AG20443 (cell line): ENCODE measurements at regions not wholly inside any gene's neighbourhood (a gene's known extent, or its start where the extent isn't known, plus 50 kb on each side); places are given as distances from the start of the nearest gene placed in this dataset.
"Not testable (repeated sequence)": the region's sequence is repeated elsewhere in the genome, so short reads cannot be mapped to it uniquely, and the experiment has no call there.

Experiments used
- DNase-seq: peaks from one replicate; pipeline ENCODE4 v3.0.0; 2012; ENCODE audit warnings: low spot score, mixed read lengths

DNA sequence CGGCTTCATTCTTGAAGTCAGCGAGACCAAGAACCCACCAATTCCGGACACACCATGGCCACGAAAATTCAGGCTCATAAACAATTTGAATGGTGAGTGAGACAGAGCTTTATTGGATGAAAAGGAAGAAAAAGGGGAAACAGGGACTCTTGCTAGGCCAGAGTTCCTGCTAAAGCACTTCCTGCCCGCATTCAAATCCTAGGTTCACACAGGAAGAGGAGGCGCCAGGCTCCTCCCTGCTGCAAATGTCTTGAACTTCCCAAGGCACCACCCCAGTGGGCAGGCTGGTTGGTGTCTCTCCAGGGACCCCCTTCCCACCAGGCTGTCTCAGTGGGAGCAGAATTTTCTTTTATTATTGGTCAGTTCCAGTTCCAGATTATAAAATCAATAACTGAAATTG lies 121.2 kb downstream of the FSCB start:
- no peak for DNase-seq

- not testable (repeated sequence) for DNase-seq
These were observed 121.8 kb downstream of the FSCB start for GRCh38 chr14:44385296-44385695.

DNA sequence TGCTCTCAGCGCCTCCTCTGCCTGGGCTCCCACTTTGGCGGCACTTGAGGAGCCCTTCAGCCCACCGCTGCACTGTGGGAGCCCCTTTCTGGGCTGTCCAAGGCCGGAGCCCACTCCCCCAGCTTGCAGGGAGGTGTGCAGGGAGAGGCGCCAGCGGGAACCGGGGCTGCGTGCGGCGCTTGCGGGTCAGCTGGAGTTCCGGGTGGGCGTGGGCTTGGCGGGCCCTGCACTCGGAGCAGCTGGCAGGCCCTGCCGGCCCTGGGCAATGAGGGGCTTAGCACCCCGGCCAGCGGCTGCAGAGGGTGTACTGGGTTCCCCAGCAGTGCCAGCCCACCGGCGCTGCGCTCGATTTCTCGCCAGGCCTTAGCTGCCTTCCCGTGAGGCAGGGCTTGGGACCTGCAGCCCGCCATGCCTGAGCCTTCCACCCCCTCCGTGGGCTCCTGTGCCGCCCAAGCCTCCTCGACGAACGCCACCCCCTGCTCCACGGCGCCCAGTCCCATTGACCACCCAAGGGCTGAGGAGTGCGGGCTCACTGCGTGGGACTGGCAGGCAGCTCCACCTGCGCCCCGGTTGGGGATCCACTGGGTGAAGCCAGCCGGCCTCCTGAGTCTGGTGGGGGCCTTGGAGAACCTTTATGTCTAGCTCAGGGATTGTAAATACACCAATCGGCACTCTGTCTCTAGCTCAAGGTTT lies 122.3 kb downstream of the FSCB start:
- DNase-seq, result not testable (repeated sequence)

DNA sequence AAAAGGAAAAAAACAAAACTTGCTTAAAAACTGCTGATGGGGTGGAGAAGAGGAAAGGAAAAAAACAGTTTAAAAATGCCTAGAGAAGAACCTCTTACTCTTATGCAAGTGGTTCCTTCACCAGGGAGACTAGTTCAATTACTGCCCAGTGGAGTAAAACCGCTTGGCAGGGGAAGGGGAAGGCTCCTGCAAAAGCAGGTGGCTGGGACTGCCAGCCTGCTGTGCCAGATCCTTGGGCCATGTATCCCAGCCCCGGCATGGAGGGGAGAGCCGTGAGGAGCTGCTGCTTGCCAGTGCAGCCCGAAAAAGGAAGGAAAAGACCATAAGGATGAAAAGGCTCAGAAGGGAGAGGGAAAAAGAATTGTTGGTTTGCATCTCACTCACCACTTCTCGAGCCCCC lies 123.0 kb downstream of the FSCB start:
- DNase-seq, result no peak

GRCh38 chr14:44383636-44384035 lies 123.4 kb downstream of the FSCB start:
- DNase-seq, result no peak

DNA sequence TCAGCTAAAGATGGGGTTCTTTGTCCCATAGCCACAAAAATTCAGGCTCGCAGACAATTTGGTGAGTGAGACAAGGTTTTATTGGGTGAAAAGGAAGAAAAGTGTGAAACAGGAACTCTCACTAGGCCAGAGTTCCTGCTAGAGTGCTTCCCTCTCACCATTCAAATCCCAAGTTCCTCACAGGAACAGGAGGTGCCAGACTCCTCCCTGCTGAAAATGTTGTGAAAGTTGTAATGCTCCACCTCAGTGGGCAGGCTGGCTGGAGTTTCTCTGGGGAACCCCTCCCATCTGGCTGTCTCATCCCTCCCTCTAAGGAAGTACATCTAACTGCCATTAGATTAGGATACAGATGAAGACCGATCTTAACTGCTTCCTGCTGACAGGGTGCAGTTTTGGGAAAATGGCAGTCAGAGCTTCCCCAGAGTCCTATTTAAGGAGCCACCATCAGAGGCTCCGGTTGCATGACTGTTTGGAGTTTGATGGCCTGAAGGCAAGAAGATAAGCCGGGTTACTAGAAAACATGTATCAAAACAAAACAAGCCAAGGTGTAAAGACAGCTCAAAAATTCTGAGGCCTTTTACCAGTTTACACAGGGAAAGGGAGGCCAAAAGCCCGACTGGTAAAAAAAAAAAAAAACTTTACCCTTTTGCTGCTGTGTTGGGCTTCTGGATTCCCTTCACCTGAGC lies 127.6 kb downstream of the FSCB start:
- no peak for DNase-seq

GRCh38 chr14:44374906-44375305 lies 132.2 kb downstream of the FSCB start:
- DNase-seq, result no peak

DNA sequence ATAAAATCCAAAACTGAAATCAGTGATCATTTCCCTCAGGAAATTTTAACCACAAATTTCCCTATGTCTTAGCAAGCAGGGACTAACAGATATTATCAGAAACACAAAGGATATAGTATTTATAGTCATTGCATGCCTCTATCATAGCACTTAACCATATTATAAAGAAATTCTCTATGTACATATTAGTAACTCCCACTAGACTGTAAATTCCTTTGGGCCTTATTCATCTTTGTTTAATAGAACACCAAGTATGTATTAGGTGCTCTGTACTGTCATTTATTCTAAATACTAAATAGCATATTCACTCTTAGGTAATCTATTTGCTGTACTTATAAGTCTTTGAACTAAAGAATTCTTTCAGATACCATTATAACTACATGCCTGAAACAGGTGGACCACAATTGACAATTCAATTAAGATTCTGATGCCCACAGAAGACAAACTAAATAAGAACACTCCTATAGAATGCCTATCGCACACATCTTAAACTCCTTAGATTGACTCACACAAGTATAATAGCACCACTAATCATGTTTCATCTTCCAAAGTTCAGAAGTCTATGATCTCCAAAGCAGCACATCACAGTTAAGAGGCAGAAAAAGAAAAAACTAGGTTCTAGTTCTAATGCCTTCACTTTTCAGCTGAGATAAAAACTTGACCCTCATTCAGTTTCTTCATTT lies 134.1 kb downstream of the FSCB start:
- DNase-seq, result no peak

DNA sequence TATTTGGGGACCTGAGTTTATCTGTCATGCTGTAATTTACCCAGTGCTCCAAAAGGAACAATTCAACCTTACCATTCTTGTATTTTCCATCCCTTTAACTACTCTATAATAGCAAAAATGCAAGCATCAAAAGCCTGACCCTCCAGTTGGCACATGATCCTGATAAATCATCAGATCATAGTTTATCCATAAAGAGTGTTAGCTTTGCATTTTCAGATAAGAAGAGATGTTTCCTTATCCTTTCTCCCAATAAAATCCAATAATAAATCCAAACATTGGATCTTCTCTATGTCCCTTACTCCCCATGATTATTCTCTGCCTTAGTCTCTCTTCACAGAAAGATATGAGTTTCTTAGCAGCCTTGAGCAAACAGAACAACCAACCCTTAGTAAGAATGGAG lies 134.9 kb downstream of the FSCB start:
- DNase-seq, result no peak

- no peak for DNase-seq
These were observed 136.4 kb downstream of the FSCB start for GRCh38 chr14:44370727-44371126.

- no peak for DNase-seq
These were observed 137.5 kb downstream of the FSCB start for GRCh38 chr14:44369401-44370123.

DNA sequence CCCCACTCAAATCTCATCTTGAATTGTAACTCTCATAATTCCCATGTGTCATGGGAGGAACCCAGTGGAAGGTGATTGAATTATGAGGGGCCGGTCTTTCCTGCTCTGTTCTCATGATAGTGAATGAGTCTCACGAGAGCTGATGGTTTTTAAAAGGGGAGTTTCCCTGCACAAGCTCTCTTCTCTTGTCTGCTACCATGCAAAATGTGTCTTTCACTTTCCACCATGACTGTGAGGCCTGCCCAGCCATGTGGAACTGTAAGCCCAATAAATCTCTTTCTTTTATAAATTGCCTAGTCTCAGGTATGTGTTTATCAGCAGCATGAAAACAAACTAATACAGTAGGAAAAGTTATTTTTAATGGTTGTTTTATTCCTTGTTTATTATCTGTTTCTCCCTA lies 146.0 kb downstream of the FSCB start:
- DNase-seq, result no peak

GRCh38 chr14:44353805-44354204 lies 153.3 kb downstream of the FSCB start:
- no peak for DNase-seq

DNA sequence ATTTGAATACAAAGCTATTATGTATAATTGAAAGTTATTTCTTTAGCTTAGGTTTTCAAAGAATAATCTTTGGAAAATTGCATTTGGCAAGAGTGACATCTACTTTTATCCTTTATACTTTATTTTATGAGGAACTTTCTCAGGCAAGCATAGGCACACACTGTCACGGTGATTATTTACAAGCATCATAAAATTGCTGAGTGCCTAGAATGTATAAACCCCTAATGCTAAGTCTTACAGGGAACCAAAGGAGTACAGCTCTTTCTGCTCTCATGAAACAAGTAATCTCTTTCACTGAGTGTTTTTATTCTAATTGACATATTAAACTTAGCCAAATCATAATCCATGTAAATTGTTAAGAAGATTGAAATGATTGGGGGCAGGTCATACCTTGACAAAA lies 154.9 kb downstream of the FSCB start:
- no peak for DNase-seq

- no peak for DNase-seq
These were observed 159.8 kb downstream of the FSCB start for GRCh38 chr14:44347316-44347715.

DNA sequence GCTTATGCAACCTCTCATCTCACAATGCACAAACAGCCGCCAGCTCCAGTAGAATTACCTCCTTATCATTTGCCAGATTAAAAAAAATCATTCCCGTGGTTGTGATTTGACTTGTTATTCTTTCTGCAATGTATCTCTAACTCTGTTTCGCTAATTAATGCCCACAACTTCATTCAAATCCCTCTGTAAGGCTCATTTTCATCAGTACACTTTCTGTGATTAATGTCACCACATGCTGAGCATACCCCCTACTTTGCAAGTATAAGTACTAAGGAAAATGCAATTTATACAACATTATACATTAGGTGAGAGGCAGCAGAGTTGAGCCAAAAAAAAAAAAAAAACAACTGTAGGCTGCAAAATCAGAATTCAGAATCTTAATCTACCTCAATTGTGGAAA lies 166.0 kb downstream of the FSCB start:
- no peak for DNase-seq

DNA sequence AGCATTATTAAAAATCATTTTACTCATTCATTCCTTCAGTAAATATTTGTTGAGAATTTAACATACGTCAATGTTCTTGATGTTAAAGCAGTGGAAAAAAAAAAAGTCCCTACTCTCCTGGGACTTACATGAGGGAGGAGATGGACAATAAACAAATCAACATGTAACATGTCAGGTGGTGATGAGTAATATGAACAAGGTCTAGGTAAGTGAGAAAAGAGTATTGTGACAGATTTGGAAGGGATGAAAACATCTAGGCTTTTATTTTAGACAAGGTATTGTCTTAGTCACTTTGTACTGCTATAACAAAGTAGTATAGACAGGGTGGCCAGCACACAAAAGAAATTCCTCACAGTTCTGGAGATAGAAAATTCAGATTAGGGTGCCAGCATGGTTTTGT lies 167.2 kb downstream of the FSCB start:
- DNase-seq, result no peak

GRCh38 chr14:44339231-44339630 lies 167.9 kb downstream of the FSCB start:
- DNase-seq, result no peak

DNA sequence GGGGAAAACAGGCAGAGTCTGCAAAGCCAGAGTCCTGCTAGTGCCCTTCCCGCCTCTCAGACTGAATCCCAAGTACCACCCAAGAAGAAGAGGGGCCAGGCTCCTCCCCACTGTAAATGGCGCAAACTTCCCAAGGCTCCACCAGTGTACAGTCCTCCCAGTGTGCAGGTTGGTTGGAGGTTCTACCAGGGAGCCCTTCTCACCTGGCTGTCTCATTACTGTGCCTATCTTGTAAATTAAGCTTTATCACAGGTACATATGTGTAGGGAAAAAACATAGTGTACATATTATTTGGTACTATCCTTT lies 189.7 kb downstream of the FSCB start:
- DNase-seq, result no peak

DNA sequence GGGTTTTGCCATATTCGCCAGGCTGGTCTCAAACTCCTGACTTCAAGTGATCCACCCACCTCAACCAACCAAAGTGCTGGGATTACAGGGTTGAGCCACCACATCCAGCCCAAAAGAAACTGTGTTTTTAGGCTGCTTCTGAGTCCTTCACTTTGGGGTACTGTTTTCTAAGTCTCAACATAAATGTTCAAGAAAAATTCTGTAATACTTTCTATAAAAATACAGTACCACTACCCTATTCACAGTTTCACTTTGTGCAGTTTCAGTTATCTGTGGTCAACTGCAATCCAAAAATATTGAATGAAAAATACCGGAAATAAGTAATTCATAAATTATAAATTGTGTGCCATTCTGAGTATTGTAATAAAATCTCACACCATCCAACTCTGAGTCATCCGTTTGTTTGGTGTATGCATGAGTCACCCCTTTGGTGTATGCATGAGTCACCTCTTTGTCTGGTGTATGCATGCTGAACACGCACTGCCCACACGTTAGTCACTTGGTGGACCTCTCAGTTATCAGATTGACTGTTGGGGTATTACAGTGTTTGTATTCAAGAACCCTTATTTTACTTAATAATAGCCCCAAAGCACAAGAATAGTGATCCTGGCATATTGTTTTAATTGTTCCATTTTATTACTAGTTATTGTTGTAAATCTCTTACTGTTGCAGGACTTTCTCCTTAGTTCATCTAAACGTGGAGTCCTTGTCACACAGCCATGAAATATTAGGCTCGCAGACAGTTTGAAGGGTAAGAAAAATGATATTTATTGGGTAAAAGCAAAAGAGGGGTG lies 190.2 kb downstream of the FSCB start:
- DNase-seq, result peak; percentile 55

DNA sequence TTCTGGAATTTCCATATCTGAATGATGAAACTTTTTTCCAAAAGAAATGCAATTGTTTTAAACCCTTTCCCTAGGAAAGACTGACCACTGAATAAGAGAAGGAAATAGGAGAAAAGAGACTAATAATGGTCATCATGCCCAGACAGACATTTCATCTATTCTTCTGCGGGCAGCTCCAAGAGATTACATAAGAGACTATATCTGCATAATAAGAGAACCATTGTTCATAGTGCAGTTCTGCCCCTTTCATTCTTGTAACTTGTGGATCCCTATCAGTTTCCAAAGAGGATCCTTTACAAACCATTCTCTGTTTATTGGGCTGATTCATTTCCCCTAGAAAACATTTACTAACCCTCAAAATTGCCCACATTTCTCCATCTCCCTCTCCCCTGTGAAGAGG lies 197.8 kb downstream of the FSCB start:
- DNase-seq, result no peak

DNA sequence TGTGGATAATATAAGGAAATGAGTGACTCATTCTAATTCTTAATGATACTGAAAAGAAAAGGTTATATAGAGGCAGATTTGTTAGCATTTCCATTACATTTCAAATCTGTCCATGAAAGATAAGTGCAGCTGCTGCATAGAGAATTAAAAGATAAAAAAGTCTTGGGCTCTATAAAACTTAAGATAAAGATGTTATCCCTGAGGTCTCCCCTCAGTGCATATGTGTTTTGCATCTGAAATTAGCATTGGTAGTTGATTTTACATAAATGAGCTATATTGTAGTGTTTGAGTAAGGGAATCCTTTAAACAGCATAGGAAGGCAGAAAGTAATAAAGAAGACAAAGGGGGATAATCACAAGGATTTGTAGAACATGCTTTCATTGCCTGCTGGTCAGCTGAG lies 206.2 kb downstream of the FSCB start:
- no peak for DNase-seq
